ENCODE measurements at regions not wholly inside any gene's neighbourhood (a gene's known extent, or its start where the extent isn't known, plus 50 kb on each side); places are given as distances from the start of the nearest gene placed in this dataset.

DNA sequence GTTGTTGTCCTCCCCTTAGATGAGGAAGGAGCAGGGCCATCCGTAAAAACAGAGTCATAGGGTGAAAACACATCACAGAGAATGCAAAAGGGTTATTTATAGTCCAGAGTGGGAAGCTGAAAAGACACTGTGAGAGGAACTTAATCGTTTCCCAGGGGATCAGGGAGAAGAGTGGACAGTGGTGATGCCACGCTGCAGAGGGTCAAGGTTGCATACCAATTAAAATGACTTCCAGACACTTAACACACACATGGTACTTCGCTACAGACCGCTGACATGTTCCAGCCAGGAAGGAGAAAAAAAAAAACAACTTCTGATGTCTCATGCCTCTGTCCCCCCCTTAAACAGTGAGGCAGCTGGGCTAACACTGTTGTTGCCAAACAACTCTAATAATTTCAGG, 713.8 kb upstream of the RBFOX1 start:
- TF ChIP-seq RARB (CRISPR knock-in tag; IDR thresholded peaks at IDR 0.05): no peak
- TF ChIP-seq, protein P1, sequence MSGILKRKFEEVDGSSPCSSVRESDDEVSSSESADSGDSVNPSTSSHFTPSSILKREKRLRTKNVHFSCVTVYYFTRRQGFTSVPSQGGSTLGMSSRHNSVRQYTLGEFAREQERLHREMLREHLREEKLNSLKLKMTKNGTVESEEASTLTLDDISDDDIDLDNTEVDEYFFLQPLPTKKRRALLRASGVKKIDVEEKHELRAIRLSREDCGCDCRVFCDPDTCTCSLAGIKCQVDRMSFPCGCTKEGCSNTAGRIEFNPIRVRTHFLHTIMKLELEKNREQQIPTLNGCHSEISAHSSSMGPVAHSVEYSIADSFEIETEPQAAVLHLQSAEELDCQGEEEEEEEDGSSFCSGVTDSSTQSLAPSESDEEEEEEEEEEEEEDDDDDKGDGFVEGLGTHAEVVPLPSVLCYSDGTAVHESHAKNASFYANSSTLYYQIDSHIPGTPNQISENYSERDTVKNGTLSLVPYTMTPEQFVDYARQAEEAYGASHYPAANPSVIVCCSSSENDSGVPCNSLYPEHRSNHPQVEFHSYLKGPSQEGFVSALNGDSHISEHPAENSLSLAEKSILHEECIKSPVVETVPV (CRISPR knock-in tag; IDR thresholded peaks at IDR 0.05): no peak
- TF ChIP-seq, protein P2, sequence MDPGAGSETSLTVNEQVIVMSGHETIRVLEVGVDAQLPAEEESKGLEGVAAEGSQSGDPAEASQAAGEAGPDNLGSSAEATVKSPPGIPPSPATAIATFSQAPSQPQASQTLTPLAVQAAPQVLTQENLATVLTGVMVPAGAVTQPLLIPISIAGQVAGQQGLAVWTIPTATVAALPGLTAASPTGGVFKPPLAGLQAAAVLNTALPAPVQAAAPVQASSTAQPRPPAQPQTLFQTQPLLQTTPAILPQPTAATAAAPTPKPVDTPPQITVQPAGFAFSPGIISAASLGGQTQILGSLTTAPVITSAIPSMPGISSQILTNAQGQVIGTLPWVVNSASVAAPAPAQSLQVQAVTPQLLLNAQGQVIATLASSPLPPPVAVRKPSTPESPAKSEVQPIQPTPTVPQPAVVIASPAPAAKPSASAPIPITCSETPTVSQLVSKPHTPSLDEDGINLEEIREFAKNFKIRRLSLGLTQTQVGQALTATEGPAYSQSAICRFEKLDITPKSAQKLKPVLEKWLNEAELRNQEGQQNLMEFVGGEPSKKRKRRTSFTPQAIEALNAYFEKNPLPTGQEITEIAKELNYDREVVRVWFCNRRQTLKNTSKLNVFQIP (CRISPR knock-in tag; IDR thresholded peaks at IDR 0.05; ENCODE audit: borderline replicate concordance, low read depth): no peak
- TF ChIP-seq TOX (CRISPR knock-in tag; IDR thresholded peaks at IDR 0.05; ENCODE audit: borderline replicate concordance): no peak
- TF ChIP-seq ZNF565 (CRISPR knock-in tag; conservative IDR thresholded peaks at IDR 0.05; ENCODE audit: low read depth): no peak
- no peak for TF ChIP-seq ESRRG (CRISPR knock-in tag; IDR thresholded peaks at IDR 0.05)
- TF ChIP-seq, protein P3, sequence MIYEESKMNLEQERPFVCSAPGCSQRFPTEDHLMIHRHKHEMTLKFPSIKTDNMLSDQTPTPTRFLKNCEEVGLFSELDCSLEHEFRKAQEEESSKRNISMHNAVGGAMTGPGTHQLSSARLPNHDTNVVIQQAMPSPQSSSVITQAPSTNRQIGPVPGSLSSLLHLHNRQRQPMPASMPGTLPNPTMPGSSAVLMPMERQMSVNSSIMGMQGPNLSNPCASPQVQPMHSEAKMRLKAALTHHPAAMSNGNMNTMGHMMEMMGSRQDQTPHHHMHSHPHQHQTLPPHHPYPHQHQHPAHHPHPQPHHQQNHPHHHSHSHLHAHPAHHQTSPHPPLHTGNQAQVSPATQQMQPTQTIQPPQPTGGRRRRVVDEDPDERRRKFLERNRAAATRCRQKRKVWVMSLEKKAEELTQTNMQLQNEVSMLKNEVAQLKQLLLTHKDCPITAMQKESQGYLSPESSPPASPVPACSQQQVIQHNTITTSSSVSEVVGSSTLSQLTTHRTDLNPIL (CRISPR knock-in tag; IDR thresholded peaks at IDR 0.05; ENCODE audit: low read depth): no peak

Data from SK-N-SH treated with all-trans-retinoic acid at 6 μM for 48 hours (cell line).